WI38 (cell line): ENCODE measurements at regions not wholly inside any gene's neighbourhood (a gene's known extent, or its start where the extent isn't known, plus 50 kb on each side); places are given as distances from the start of the nearest gene placed in this dataset.

Experiments
- H3K4me3 ChIP-seq: 2 replicates; pipeline ENCODE4 v1.5.1; 2011; ENCODE audit warnings: low read depth, mild to moderate bottlenecking, control low read depth, low read length
- TF ChIP-seq, protein P1 (sequence below): IDR thresholded peaks from 2 replicates; pipeline ENCODE4 v1.5.1; 2012; ENCODE audit warnings: low read depth, mild to moderate bottlenecking, control low read depth, low read length

GRCh38 chr18:53686965-53687364, 537.5 kb downstream of the MBD2 start:
- TF ChIP-seq, protein P1, sequence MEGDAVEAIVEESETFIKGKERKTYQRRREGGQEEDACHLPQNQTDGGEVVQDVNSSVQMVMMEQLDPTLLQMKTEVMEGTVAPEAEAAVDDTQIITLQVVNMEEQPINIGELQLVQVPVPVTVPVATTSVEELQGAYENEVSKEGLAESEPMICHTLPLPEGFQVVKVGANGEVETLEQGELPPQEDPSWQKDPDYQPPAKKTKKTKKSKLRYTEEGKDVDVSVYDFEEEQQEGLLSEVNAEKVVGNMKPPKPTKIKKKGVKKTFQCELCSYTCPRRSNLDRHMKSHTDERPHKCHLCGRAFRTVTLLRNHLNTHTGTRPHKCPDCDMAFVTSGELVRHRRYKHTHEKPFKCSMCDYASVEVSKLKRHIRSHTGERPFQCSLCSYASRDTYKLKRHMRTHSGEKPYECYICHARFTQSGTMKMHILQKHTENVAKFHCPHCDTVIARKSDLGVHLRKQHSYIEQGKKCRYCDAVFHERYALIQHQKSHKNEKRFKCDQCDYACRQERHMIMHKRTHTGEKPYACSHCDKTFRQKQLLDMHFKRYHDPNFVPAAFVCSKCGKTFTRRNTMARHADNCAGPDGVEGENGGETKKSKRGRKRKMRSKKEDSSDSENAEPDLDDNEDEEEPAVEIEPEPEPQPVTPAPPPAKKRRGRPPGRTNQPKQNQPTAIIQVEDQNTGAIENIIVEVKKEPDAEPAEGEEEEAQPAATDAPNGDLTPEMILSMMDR = no peak
- no peak overlapping the region for H3K4me3 ChIP-seq

- H3K4me3 ChIP-seq = no peak overlapping the region
- TF ChIP-seq, protein P1 = no peak
These were observed 541.7 kb downstream of the MBD2 start for GRCh38 chr18:53682796-53683195.

- H3K4me3 ChIP-seq = no peak overlapping the region
- TF ChIP-seq, protein P1 = no peak
These were observed 547.0 kb downstream of the MBD2 start for GRCh38 chr18:53677480-53677879.

- no peak overlapping the region for H3K4me3 ChIP-seq
These were observed 558.8 kb downstream of the MBD2 start for GRCh38 chr18:53665701-53666100.

DNA sequence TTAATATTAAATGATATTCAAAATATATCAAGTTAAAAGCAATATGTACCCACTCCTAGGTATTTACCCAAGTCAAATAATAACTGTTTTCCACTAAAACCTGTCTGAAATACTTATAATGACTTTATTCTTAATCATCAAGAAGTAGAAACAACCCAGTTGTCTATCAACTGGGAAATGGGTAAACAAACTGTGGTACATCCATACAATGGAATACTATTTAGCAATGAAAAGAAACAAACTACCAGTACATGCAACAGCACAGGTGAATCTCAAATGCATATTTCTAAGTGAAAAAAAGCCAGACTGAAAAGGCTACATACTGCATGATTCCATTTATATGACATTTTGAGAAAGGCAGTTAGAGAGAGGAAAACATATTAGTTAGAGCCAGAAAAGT, 559.9 kb downstream of the MBD2 start:
- TF ChIP-seq, protein P1 = no peak
- no peak overlapping the region for H3K4me3 ChIP-seq

More at GRCh38 chr18:53665701-53666100, 558.8 kb downstream of the MBD2 start:
- TF ChIP-seq, protein P1 = no peak

GRCh38 chr18:53660306-53660705, 564.2 kb downstream of the MBD2 start:
- TF ChIP-seq, protein P1 = no peak
- no peak overlapping the region for H3K4me3 ChIP-seq

DNA sequence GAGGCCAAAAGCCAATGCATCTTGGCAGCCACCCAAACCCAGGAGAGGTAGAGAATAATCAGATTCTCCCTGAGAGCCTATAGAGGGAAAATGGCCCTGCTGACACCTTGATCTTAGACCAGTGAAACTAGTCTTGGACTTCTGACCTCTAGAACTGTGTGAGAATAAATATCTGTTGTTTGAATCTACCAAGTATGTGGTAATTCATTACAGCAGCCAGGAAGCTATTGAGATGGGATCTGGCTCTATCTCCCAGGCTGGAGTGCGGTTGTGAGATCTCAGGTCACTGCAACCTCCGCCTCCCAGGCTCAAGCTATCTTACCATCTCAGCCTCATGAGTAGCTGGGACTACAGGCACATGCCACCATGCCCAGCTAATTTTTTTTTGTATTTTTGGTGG, 567.2 kb downstream of the MBD2 start:
- no peak overlapping the region for H3K4me3 ChIP-seq
- TF ChIP-seq, protein P1 = no peak
